ENCODE measurements at regions not wholly inside any gene's neighbourhood (a gene's known extent, or its start where the extent isn't known, plus 50 kb on each side); places are given as distances from the start of the nearest gene placed in this dataset.

DNA sequence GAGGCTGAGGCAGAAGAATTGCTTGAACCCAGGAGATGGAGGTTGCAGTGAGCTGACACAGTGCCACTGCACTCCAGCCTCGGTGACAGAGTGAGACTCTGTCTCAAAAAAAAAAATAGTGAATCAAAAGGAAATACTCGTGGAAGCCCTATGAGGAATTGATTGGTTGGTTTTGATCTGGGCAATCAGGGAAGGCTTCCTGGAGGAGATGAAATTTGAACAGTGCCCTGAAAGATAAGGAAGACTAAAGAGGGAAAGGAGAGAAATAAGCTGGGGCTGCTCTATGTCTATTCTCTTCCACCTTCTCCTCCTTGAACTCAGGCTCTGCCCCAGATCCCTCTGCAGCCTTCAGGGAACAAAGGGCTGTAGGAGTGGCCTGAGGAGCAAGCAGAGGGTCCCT, 54.1 kb downstream of the IRF2BPL start:
- H3K4me2 ChIP-seq (replicated peaks; ENCODE audit: low read depth, low read length, poor library complexity, severe bottlenecking): no peak overlapping the region
- DNase-seq: no peak
- CTCF ChIA-PET: interaction anchor here (1.2 kb wide), 1 partner anchor 12 kb away, joined by 4 read pairs; no protein-coding TSS in a partner anchor

DNA sequence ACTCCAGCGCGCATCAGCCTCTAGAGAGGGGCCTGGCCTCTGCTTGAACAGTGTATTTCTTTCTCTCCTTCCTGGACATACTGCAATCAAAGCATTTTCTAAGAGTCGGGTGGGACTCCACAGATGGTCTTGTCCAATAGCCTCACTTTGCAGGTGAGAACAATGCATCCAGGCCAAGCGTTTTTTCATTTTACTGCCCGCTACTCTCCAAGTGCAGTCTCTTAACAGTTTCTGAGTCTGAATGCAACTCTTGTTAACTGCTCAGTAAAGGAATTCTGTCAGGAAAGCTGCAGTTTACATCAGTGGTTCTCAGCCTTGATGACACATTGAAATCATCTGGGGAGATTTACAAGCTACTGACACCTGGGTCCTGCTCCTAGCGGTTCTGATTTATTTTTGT, 57.0 kb downstream of the IRF2BPL start:
- Histone ChIP-seq H4K20me1 (ENCODE audit: control insufficient read depth, insufficient read depth, low read length, poor library complexity, severe bottlenecking) (no peaks in the 10 kb centered on the region), H3K4me3 (ENCODE audit: control extremely low read depth in 1 of 5, extremely low read depth in 1 of 5, insufficient read depth in 1 of 5, low read depth in 2 of 5, low read length in 4 of 5) (no peak overlapping the region), H3K9ac (ENCODE audit: low read length) (no peak overlapping the region), H3K4me1 (ENCODE audit: control insufficient read depth in 2 of 2, insufficient read depth in 2 of 2, low read length in 2 of 2) (peaks cover 0 to 3% of the 10 kb centered on the region in 2 donors), H3K79me2 (ENCODE audit: control insufficient read depth, insufficient read depth, low read length) (no peaks in the 10 kb centered on the region), H3K9me3 (ENCODE audit: control extremely low read depth in 1 of 3, control insufficient read depth in 2 of 3, insufficient read depth in 1 of 3, low read length in 2 of 3) (no peaks in the 10 kb centered on the region), H3K4me2 (replicated peaks; ENCODE audit: low read depth, low read length, poor library complexity, severe bottlenecking) (no peak overlapping the region), H3K27ac (ENCODE audit: low read length in 2 of 2) (no peak overlapping the region), H2AFZ (ENCODE audit: insufficient read depth, low read depth, low read length, poor library complexity, severe bottlenecking) (no peak overlapping the region), H3K27me3 (replicated peaks in 1 of 4; ENCODE audit: control extremely low read depth in 1 of 4, control insufficient read depth in 3 of 4, insufficient read depth in 4 of 4, low read length in 3 of 4) (no peaks in the 10 kb centered on the region), H3K36me3 (replicated peaks in 1 of 2; ENCODE audit: control extremely low read depth in 1 of 2, control insufficient read depth in 1 of 2, extremely low read depth in 1 of 2, insufficient read depth in 2 of 2, low read length in 1 of 2) (no peaks in the 10 kb centered on the region)
- Mint-ChIP-seq H3K9me3 (ENCODE audit: insufficient read depth) (no peaks in the 10 kb centered on the region), H3K4me3 (no peak overlapping the region), H3K27ac (no peak overlapping the region), H3K27me3 (no peaks in the 10 kb centered on the region), H3K4me1 (peaks cover 3% of the 10 kb centered on the region)
- ATAC-seq (ENCODE audit: low read depth): no peak
- ChIA-PET CTCF (interaction anchor here (0.9 to 1.6 kb wide), 2 partner anchors 24 to 82 kb away, joined by 3 to 5 read pairs; no protein-coding TSS in a partner anchor), POLR2A (no interaction called here)
- no peak for TF ChIP-seq EZH2 (IDR thresholded peaks at IDR 0.05; ENCODE audit: borderline replicate concordance, insufficient read depth, low read depth, low read length, poor library complexity, severe bottlenecking)
- DNase-seq: no peak
- intact Hi-C loops (cut with micrococcal nuclease): no loop called here
- WGBS (ENCODE audit: insufficient coverage): 98% methylated on average over 5 of the region's 6 CpGs

More for the DNA sequence above, 54.1 kb downstream of the IRF2BPL start:
- no peaks in the 10 kb centered on the region for H3K9me3 ChIP-seq (ENCODE audit: control extremely low read depth in 1 of 3, control insufficient read depth in 2 of 3, insufficient read depth in 1 of 3, low read length in 2 of 3)
- intact Hi-C loops (cut with micrococcal nuclease): no loop called here
- H3K27me3 ChIP-seq (replicated peaks in 1 of 4; ENCODE audit: control extremely low read depth in 1 of 4, control insufficient read depth in 3 of 4, insufficient read depth in 4 of 4, low read length in 3 of 4): no peaks in the 10 kb centered on the region
- 85% methylated on average over 2 of the region's 2 CpGs for WGBS (ENCODE audit: insufficient coverage)
- H3K36me3 ChIP-seq (replicated peaks in 1 of 2; ENCODE audit: control extremely low read depth in 1 of 2, control insufficient read depth in 1 of 2, extremely low read depth in 1 of 2, insufficient read depth in 2 of 2, low read length in 1 of 2): no peaks in the 10 kb centered on the region
- H3K4me1 ChIP-seq (ENCODE audit: control insufficient read depth in 2 of 2, insufficient read depth in 2 of 2, low read length in 2 of 2): peaks cover 18 to 25% of the 10 kb centered on the region in 2 donors
- no peak overlapping the region for H2AFZ ChIP-seq (ENCODE audit: insufficient read depth, low read depth, low read length, poor library complexity, severe bottlenecking)
- H3K9ac ChIP-seq (ENCODE audit: low read length): no peak overlapping the region
- no peak overlapping the region for H3K4me3 ChIP-seq (ENCODE audit: control extremely low read depth in 1 of 5, extremely low read depth in 1 of 5, insufficient read depth in 1 of 5, low read depth in 2 of 5, low read length in 4 of 5)
- POLR2A ChIA-PET: no interaction called here
- no peak for ATAC-seq (ENCODE audit: low read depth)
- H3K27ac ChIP-seq (ENCODE audit: low read length in 2 of 2): no peak overlapping the region
- no peak overlapping the region for H3K4me3 Mint-ChIP-seq
- peaks cover 20% of the 10 kb centered on the region for H3K4me1 Mint-ChIP-seq
- no peak overlapping the region for H3K27ac Mint-ChIP-seq
- H3K9me3 Mint-ChIP-seq (ENCODE audit: insufficient read depth): no peaks in the 10 kb centered on the region
- TF ChIP-seq, protein P1, sequence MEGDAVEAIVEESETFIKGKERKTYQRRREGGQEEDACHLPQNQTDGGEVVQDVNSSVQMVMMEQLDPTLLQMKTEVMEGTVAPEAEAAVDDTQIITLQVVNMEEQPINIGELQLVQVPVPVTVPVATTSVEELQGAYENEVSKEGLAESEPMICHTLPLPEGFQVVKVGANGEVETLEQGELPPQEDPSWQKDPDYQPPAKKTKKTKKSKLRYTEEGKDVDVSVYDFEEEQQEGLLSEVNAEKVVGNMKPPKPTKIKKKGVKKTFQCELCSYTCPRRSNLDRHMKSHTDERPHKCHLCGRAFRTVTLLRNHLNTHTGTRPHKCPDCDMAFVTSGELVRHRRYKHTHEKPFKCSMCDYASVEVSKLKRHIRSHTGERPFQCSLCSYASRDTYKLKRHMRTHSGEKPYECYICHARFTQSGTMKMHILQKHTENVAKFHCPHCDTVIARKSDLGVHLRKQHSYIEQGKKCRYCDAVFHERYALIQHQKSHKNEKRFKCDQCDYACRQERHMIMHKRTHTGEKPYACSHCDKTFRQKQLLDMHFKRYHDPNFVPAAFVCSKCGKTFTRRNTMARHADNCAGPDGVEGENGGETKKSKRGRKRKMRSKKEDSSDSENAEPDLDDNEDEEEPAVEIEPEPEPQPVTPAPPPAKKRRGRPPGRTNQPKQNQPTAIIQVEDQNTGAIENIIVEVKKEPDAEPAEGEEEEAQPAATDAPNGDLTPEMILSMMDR (IDR thresholded peaks at IDR 0.05): no peak
- TF ChIP-seq EZH2 (IDR thresholded peaks at IDR 0.05; ENCODE audit: borderline replicate concordance, insufficient read depth, low read depth, low read length, poor library complexity, severe bottlenecking): no peak
- no peaks in the 10 kb centered on the region for H4K20me1 ChIP-seq (ENCODE audit: control insufficient read depth, insufficient read depth, low read length, poor library complexity, severe bottlenecking)
- no peaks in the 10 kb centered on the region for H3K79me2 ChIP-seq (ENCODE audit: control insufficient read depth, insufficient read depth, low read length)
- no peaks in the 10 kb centered on the region for H3K27me3 Mint-ChIP-seq
